Fibroblast of pulmonary artery (primary cell): ENCODE measurements at regions not wholly inside any gene's neighbourhood (a gene's known extent, or its start where the extent isn't known, plus 50 kb on each side); places are given as distances from the start of the nearest gene placed in this dataset.
"Not testable (repeated sequence)": the region's sequence is repeated elsewhere in the genome, so short reads cannot be mapped to it uniquely, and the experiment has no call there.

Experiments used
- DNase-seq: peaks from one replicate; pipeline ENCODE4 v3.0.0-alpha.2; 2010; ENCODE audit warnings: low read depth
- H3K4me3 ChIP-seq: replicated peaks from 2 replicates; pipeline ENCODE4 v1.5.1; 2011; ENCODE audit warnings: low read depth, mild to moderate bottlenecking, control low read depth, low read length, moderate library complexity
- TF ChIP-seq, protein P1 (sequence below): IDR thresholded peaks from 2 replicates; pipeline ENCODE4 v1.5.1; 2011; ENCODE audit warnings: mild to moderate bottlenecking, control low read depth, low read length, inconsistent platforms; ENCODE audit errors: missing control alignments

DNA sequence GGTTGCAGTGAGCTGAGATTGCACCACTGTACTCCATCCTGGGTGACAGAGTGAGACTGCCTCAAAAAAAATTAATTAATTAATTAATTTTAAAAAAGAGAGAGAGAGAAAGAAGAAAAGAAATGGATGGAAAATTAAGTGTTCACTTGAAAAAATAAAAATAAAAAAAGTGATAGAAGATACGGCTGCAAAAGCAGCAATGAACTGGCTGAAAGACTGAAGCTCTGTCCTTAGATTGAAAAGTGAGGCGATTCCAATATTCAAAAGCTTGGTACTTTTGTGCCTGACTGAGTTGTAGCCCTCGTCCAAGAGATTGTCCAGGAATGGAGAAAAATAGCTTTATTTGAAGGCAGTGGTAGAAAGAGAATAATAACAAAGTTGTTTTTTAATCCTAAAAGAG, 154.6 kb downstream of the ADSS2 start:
- DNase-seq, result no peak
- TF ChIP-seq, protein P1, sequence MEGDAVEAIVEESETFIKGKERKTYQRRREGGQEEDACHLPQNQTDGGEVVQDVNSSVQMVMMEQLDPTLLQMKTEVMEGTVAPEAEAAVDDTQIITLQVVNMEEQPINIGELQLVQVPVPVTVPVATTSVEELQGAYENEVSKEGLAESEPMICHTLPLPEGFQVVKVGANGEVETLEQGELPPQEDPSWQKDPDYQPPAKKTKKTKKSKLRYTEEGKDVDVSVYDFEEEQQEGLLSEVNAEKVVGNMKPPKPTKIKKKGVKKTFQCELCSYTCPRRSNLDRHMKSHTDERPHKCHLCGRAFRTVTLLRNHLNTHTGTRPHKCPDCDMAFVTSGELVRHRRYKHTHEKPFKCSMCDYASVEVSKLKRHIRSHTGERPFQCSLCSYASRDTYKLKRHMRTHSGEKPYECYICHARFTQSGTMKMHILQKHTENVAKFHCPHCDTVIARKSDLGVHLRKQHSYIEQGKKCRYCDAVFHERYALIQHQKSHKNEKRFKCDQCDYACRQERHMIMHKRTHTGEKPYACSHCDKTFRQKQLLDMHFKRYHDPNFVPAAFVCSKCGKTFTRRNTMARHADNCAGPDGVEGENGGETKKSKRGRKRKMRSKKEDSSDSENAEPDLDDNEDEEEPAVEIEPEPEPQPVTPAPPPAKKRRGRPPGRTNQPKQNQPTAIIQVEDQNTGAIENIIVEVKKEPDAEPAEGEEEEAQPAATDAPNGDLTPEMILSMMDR, result no peak
- no peak overlapping the region for H3K4me3 ChIP-seq

DNA sequence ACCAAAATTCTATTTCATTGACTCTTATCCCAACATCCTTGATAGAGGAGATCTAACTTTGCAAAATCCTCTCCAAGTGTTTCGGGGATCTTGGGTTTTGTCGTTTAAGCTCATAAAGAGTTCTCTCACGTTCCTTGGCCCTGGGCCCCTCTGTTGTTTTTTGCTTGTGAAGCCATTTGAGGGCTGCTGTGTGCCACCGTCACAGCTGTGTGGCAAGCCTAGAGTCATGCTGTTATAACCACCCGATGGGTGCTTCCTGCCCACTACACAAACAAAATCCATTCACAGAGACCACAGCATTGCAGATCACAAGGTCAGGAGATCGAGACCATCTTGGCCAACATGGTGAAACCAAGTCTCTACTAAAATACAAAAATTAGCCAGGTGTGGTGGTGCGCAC, 154.1 kb downstream of the ADSS2 start:
- no peak for DNase-seq

DNA sequence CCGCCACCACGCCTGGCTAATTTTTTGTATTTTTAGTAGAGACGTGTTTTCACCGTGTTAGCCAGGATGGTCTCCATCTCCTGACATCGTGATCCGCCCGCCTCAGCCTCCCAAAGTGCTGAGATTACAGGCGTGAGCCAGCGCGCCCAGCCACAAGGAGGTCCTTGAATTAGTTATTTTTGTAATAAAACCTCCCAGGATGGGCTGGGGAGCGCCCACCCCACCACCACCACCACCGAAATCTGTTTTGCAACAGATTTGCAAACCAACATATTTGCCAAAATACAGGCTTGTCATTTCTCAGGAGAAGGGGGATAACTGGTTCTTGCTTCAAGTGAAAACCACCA, 151.7 kb downstream of the ADSS2 start:
- H3K4me3 ChIP-seq, result not testable (repeated sequence)

More for the DNA sequence above, 154.1 kb downstream of the ADSS2 start:
- TF ChIP-seq, protein P1, result no peak
- no peak overlapping the region for H3K4me3 ChIP-seq

DNA sequence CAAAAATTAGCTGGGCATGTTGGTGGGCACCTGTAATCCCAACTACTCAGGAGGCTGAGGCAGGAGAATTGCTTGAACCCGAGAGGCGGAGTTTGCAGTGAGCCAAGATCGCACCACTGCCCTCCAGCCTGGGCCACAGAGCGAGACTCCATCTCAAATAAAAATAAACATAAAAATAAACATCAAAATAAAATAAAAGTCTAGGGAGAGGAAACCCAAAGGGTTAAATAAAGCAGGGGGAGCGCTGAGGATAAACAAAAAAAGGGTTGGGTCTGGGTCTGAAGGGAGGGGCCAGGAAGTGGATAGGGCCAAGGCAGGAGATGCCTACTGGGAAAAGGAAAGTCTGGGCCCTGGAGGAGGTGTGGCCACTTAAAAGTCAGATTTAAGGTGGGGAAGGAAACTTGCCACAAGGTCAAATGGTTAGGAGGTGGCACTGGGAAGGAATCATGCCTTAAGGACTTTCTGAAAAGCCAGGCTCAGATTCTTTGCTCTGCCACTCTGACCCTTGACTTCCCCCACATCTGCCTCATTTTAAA, 150.0 kb downstream of the ADSS2 start:
- no peak for DNase-seq

More for the DNA sequence above, 151.7 kb downstream of the ADSS2 start:
- not testable (repeated sequence) for DNase-seq

DNA sequence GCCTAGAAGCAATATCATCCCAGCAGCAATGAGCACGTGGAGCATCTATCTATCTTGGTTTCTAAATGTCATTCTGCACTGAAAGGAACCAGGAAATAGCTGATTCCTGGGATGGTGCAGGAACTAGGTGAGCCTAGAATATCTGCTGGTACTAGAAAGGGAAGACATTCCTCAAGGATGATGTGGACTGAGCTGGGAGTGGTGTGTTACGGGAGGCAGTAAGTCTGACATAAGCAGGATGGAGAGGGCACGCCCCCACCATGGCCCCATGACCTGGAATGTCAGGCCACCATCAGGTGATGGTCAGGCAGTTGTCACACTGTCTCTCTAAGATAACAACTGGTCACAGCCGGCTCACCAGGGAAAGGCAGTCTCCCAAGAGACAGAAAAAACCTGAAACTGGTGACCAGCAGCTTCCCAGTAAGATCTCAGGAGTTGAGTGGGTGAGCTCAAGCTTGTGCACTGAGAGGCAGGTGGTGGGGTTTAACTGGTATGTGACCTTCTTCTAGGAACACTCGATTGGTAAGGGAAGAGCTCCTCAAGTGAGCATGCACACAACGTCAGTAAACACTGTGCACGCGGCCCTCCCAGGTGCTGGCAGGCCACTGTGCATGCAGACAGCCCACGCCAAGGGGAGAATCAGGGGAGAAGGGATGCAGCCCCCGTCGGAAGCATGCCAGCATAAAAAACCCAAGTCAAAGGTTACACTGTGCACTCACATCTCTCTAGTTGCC, 148.7 kb downstream of the ADSS2 start:
- TF ChIP-seq, protein P1, result no peak
- DNase-seq, result peak; percentile 57
- H3K4me3 ChIP-seq, result no peak overlapping the region

More for the DNA sequence above, 150.0 kb downstream of the ADSS2 start:
- TF ChIP-seq, protein P1, result no peak
- no peak overlapping the region for H3K4me3 ChIP-seq

DNA sequence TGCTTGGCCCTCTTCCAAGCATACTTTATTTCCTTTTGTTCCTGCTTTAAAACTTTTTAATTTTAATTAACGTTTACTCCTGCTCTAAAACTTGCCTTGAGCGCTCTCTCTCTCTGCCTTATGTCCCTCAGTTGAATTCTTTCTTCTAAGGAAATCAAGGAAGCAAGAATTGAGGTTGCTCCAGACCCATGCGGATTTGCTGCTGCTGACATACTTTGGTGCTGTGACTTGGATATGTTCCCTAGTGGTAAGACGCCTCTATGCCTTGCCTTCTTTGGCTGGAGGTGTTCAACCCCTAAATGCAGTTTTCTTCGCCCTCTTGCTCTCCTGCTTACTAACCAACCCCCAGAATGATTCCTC, 148.1 kb downstream of the ADSS2 start:
- TF ChIP-seq, protein P1, result no peak
- DNase-seq, result no peak
- H3K4me3 ChIP-seq, result no peak overlapping the region

DNA sequence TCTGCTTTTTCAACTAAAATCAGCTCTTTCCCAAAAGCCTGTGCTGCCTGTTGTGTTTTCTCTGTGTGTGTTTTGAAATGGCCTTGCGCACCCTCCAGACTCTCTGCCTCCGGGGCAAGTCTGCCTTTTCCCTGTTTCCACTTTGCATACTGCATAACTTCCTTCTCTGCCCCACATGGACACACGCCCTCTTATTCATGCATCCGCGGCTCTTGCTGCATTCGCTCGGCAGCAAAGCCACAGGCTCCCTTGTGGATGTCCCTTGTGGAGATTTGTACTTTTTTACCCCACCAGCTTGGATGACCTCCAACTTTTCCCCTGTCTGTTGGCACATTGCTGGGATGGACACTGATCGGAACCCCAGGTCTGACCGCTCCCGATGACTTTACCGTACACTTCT, 147.6 kb downstream of the ADSS2 start:
- no peak for DNase-seq
- H3K4me3 ChIP-seq, result no peak overlapping the region
- TF ChIP-seq, protein P1, result no peak
